K562 (cell line): ENCODE measurements at regions not wholly inside any gene's neighbourhood (a gene's known extent, or its start where the extent isn't known, plus 50 kb on each side); places are given as distances from the start of the nearest gene placed in this dataset.

Experiments
- EGR1 ChIP-seq: fragments of 450-650 bp; conservative IDR thresholded peaks from 2 replicates; pipeline ENCODE4 v1.6.1; 2017; ENCODE audit warnings: mild to moderate bottlenecking
- POLR2A ChIP-seq: fragments of 450-650 bp; conservative IDR thresholded peaks from 2 replicates; pipeline ENCODE4 v1.6.1; 2016
- SMARCE1 ChIP-seq: fragments of 450-650 bp; IDR thresholded peaks from 2 replicates; pipeline ENCODE4 v1.7.1; 2016; ENCODE audit warnings: mild to moderate bottlenecking

DNA sequence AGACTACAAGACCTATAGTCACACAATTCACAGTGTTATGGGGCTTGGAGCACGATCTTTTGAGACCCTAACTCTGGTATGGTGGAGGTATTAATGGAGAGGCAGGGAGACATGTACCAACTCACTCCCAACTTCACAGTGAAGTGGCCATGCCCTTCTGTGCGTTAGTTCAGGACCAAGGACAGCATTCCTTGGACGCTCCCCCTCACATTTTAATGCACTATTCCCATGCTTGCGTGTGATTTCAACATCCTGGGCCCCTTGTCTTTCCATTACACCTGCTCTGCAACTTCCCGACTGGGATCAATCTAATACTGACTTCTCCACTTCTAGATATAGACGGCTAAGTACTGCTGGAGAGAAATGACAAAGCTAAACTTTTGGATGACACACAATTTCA, 72.7 kb downstream of the PLCE1 start:
- no peak for TF ChIP-seq EGR1
- TF ChIP-seq SMARCE1: no peak
- TF ChIP-seq POLR2A: no peak
